Hepatic stellate cell (primary cell): ENCODE measurements at regions not wholly inside any gene's neighbourhood (a gene's known extent, or its start where the extent isn't known, plus 50 kb on each side); places are given as distances from the start of the nearest gene placed in this dataset.

ENCODE experiments used
- DNase-seq: peaks from one replicate; pipeline ENCODE4 v3.0.0; 2011; ENCODE audit warnings: low spot score

GRCh38 chrX:21056622-21057021, 317.6 kb upstream of the CNKSR2 start:
- no peak for DNase-seq

DNA sequence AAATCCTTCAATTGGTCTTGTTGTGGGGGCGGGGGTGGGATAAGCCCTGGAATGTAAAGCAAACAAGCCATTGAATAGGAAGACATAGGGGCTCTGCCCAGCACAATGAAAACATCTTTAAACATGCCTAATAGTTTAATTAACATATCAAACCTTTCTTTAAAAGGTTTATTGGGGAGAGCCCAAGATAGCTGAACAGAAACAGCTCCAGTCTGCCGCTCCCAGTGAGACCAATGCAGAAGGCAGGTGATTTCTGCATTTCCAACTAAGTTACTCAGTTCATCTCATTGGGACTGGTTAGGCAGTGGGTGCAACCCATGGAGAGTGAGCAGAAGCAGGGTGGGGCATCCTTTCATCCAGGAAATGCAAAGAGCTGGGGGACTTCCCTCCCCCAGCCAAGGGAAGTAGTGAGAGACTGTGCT, 327.2 kb upstream of the CNKSR2 start:
- no peak for DNase-seq

DNA sequence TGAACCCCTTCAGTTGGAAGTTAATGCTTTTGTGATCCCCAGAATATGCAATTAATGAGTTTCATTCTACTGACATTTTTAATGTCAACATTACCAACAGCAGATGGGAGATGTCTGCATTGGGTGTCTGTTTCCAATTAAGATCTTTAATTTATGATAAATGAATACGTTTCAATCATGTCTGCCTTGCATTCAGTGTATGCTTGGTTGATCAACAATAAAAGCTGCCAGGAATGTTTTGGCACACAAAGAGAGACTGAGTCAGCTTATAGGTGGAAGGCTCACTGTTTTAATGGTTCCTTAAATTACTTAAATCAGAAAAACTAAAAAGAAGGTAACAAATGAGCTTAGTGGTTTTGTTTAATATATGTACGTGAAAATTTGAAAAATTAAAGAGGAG, 359.9 kb upstream of the CNKSR2 start:
- no peak for DNase-seq

- DNase-seq = no peak
Observed at GRCh38 chrX:21004835-21005234, 369.4 kb upstream of the CNKSR2 start.

DNA sequence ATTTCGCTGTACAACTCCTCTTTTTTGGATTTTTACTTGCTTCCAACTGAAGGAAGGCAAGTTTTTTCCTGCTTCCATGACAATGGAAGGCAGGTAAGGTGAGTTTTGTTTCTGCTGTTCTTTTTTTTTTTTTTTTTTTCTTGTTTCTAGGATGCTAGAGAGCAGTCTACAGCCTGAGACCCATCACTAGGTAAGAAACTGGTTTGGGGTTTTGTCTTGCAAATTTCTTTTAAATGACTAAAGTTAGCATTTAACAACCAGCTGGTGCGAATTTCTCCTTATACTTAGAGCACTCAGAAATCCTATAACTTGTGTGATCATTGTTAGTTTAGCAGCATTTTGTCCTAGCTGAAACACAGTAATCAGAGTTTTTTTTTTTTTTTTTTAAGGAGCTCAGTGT, 378.4 kb upstream of the CNKSR2 start:
- no peak for DNase-seq

DNA sequence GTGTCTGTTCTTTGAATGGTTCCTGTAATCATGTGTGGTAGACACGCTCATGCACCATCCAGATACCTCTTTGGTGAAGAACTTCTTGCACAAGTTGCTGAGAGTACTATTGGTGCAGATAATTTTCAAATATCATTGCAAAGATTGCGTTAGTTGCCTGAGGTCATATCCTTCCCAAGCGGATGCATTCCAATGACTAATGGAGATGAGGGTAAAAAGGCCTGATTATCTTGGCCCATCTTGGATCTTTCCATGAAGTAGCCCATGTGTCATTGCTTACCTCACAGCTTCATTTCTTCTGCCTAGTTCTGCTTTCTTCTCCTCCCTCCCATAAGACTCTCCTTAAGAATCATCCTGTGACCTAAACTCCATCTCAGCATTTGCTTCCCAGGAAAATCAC, 384.9 kb upstream of the CNKSR2 start:
- no peak for DNase-seq

DNA sequence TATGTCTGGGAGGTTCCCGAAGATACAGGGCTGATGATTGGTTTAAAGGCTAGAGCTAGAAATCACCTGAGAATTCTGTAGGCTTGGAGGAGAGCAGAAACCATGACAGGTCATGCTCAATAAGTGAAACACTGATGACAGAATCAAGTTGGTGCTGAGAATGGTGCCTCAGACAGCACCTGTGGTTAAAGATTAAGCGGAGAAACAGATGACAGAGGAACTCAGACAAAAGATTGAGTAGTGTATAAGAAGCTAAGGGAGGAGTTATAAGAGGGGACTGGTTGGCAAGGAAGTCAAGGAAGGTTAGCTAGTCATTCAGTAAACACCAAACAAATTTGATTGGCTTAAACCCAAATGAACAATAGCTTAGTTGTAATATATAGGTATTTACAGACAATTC, 385.4 kb upstream of the CNKSR2 start:
- DNase-seq = no peak

DNA sequence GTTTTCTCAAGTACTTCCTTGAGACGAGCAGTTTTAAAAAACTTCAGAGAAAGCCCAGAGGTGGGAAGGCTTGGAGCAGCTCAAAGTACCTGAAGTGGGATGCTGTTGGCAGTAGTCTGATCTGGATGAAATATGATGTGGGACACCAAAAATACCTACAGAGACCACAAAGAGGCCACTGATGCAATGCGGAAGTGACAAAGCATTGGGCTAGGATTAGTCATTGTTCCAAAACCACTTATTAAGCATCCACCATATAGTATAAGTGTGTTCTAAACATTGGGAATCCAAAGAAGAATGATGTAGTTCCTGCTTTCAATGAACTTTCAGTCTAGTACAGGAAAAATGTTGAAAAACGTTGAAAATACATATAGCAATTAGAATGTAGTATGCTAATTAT, 386.1 kb upstream of the CNKSR2 start:
- no peak for DNase-seq

DNA sequence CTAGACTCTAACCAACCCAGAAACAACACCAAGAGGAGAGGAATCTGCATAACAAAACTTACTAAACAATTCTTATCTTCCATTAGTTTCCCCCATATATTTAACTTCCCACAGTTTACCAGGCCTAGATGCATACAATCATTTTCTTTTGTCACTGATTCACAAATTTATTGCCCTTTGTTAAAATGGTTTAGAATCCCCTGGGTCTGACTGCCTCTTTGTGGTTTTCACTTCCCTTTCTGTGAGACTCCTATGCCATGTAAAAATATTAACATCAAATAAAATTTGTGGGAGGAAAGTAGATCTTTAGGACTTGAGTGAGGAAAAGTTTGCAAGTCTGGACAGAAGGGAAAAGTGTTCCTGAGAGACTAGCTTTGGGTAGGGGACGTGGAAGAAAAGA, 393.8 kb upstream of the CNKSR2 start:
- no peak for DNase-seq

- DNase-seq = no peak
Observed at GRCh38 chrX:20974326-20974725, 399.9 kb upstream of the CNKSR2 start.

DNA sequence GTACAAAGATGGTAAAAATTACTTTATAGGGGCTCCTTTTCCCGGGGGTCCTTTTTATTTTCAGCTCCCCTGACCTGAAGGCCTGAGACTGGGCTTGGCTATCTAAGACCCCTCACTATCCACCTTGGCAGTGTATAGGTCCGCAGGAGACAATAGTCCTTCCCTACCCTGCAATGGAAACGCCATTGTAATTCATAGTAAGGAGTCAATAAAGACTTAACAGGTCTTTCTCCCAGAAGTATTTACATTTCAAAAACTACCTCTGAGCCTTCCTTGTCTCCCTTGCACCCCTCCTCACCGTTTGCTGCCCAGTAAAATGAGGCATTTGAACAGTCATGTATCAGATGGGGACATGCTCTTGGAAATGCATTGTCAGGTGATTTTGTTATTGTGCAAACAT, 401.2 kb upstream of the CNKSR2 start:
- no peak for DNase-seq

DNA sequence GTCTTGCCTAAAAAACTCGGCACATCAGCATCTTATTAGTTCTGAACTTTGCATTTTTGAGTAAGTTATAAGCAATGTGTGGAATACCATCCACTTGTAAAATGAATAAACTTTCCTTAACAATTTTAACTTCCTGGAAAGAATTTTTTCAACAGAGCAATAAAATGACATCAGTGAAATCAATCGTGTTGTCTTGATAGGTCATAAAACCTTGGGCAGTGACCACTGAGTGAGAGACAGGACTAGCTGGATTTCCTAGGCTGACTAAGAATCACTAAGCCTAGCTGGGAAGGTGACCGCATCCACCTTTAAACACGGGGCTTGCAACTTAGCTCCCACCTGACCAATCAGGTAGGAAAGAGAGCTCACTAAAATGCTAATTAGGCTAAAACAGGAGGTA, 403.0 kb upstream of the CNKSR2 start:
- DNase-seq = no peak

GRCh38 chrX:20969565-20969964, 404.7 kb upstream of the CNKSR2 start:
- no peak for DNase-seq

DNA sequence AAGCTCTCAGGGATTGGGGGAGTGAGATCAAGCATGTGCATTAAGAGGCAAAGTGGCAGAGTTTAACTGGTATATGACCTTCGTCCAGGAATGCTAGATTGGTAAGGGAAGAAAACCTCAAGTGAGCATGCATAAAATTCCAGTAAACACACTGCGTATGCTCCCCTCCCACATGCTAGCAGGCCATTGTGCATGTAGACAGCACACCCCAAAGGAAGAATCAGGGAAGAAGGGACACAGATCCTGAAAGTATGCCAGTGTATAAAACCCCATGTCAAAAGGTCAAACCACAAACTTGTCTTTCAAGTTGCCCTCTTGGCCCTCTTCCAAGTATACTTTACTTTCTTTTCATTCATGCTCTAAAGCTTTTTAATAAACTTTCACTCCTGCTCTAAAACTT, 405.2 kb upstream of the CNKSR2 start:
- no peak for DNase-seq

DNA sequence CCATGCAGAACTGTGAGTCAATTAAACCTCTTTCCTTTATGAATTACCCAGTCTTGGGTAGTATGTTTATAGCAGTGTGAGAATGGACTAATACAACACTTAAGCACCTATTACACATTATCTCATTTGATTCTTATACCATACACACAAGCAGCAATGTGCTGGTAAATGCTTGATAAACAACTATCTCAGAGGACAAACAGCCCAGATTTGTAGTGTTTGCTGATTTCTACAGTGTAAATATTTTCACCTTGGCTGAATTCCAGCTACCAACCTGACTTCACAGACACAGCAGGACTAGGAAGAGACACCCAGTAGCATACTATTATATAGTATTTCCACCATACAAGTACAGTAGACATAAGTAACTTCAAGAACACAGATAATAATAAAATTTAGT, 406.5 kb upstream of the CNKSR2 start:
- no peak for DNase-seq

DNA sequence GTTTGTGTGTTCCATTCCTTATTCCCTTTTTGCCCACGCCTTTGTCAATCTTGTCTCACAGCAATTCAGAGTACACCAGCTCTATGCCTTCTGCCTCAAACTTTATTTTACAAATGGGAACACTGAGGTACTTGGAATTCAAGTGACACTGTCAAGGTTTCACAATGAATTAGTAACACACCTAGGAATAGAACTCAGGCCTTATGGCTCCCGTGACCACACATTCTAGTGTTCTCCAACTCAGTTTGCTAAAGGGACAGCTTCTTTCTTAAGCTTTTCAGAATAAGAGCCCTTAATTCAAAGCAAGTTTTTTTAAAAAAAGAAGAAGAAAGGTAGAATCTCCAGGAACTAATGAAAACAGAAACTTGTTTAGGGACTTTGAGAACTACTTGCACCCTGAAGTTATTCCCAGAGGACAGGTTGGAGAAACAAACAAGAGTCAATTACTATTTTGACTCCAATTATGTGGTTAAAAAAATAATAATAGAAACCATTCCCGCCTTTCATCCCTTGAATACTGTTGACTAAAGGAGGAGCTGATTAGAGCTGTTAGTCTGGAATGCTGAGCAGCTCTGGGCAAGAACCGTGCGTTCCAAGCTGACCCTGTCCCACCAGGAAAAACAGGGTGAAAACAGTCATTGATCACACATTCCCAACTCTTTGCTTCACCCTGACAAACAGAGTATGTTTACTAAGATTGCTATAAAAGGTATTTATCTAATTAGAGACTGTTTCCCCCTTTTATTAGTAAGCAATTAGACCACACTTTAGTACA, 408.8 kb upstream of the CNKSR2 start:
- DNase-seq = no peak

DNA sequence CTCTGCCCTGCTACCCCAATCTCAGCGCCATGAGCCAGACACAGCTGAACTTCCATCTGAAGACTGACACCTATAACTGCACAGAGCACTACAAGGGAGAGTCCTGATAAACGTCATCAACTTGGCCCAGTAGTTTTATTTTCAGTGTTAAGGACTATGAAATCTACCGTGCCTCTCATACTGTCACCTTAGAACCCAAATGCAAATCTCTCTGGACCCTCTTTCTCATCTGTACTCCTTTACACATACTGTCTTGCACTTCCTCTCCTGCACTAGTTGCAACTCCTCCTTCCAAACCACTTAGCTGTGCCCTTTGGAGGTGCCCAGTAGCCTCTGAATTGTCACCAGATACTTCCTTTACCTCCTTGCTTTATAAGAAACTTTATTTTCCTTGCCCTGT, 420.2 kb upstream of the CNKSR2 start:
- DNase-seq = no peak

DNA sequence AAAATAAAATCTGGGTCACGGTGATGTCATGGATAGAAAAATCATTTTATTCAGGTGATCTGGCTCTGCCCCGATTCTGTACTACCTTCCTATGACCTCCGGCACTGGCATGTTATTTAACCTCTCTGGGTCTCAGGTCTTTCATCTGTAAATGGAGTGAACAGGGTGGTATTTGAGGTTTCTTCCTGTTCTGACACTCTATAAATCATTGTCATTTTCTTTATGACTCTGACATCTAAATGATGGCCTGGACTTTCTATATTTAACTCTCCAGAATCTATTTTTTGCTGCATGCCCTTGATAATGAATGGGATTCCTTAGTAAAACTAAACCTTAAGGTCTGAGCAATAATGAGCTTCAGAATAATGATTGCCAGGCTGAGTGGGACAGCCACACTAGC, 422.0 kb upstream of the CNKSR2 start:
- DNase-seq = no peak

GRCh38 chrX:20951016-20951810, 423.0 kb upstream of the CNKSR2 start:
- DNase-seq = no peak

- no peak for DNase-seq
Observed at GRCh38 chrX:20947411-20947912, 426.8 kb upstream of the CNKSR2 start.

DNA sequence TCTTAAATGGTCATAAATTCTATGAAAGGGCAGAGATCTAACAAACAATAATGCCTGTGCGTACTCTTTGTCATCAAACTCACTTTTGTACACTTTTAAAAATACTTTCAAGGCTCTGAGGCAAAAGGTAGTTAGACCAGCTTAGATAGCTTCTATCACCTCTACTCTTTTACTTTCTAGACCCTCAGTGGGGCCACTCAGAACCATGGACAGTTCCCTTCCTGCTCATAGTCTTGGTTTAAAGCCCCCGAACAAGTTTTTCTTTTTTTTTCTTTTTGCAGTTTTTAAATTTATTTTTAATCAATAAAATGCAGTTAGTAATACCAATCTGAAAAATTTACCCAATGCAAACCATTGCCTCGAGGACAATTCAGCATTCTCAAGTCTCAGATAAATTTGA, 460.5 kb upstream of the CNKSR2 start:
- no peak for DNase-seq

- no peak for DNase-seq
Observed at GRCh38 chrX:20906571-20906970, 467.6 kb upstream of the CNKSR2 start.

DNA sequence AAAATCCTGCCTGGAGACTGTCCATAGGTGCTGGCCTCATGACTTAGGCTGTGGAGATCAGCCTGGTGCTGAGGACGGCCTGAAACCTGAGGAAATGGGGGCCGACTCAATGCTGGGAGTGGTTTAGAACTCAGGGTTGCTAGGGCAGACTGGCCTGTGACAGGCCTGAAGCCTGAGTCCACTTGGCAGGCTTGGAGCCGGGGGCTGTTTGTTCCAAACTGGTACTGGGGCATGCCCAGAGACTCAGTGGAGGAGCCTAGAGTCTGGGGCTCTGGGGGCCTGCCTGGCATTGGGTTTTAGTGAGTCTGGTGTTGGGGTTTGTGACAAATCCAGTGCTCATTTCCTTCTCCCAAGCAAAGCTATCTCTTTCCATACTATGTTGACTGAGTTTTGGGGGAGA, 489.7 kb upstream of the CNKSR2 start:
- DNase-seq = no peak

- no peak for DNase-seq
Observed at GRCh38 chrX:20863649-20864048, 510.6 kb upstream of the CNKSR2 start.
